HepG2 (cell line): ENCODE measurements at regions not wholly inside any gene's neighbourhood (a gene's known extent, or its start where the extent isn't known, plus 50 kb on each side); places are given as distances from the start of the nearest gene placed in this dataset.

Source experiments
- ATAC-seq: fragments of 200-7000 bp; cut with Tn5 transposase; 3 replicates; pipeline ENCODE4 v1.9.1; 2020; ENCODE audit warnings: mild to moderate bottlenecking, moderate library complexity
- BruUV-seq: library from RNA; stranded (reverse); fragments of 400-500 nt; replicated peaks from 2 replicates; lab custom pipeline; 2021; lab: Mats Ljungman, UMichigan
- CTCF ChIA-PET: fragments of 300-600 bp; formaldehyde crosslinking; extraction: SDS; loops from one replicate; lab custom pipeline; 2021; ENCODE audit warnings: low total read pairs, inconsistent platforms, low intra/inter-chr PET ratio; lab: Yijun Ruan, JAX
- POLR2A ChIA-PET: fragments of 350-600 bp; sonication (Branson Sonifier 250); formaldehyde crosslinking; loops from one replicate; lab custom pipeline; 2020; ENCODE audit warnings: antibody characterized with exemption, inconsistent platforms; lab: Yijun Ruan, JAX
- DNase-seq: peaks from one replicate; pipeline ENCODE4 v3.0.0-alpha.2; 2015; ENCODE audit warnings: low spot score
- FAIRE-seq: peaks from 3 replicates; lab custom pipeline; 2011; peaks lifted over from hg19 to GRCh38; lab: Jason Lieb, UNC
- H2AFZ ChIP-seq: one replicate; pipeline ENCODE4 v1.6.1; 2011; ENCODE audit warnings: low read length, inconsistent platforms
- H3K27ac ChIP-seq: fragments of 300-600 bp; 3 replicates; pipeline ENCODE4 v1.8.0; 2011; ENCODE audit warnings: mixed run types, mild to moderate bottlenecking, mixed read lengths, low read length, inconsistent platforms; ENCODE audit not compliant: insufficient read depth; ENCODE audit errors: extremely low read length
- H3K27me3 ChIP-seq, 2 experiments: fragments of 200-600 bp in 1 of 2; 2 replicates in 1 of 2; 3 replicates in 1 of 2; pipeline versions ENCODE4 v1.6.0 to v1.8.0; 2011; ENCODE audit warnings: low read length in 2 of 2, mild to moderate bottlenecking in 2 of 2, moderate library complexity in 2 of 2, inconsistent platforms in 1 of 2; ENCODE audit not compliant: insufficient read depth in 2 of 2, control insufficient read depth in 1 of 2
- H3K36me3 ChIP-seq, 2 experiments: fragments of 200-600 bp in 1 of 2; replicated peaks in 1 of 2; 2 replicates in 1 of 2; 3 replicates in 1 of 2; pipeline versions ENCODE4 v1.5.1 to v1.8.0; 2011; ENCODE audit warnings: low read length in 2 of 2, inconsistent platforms in 1 of 2; ENCODE audit not compliant: insufficient read depth in 2 of 2, control insufficient read depth in 1 of 2
- H3K4me1 ChIP-seq: 2 replicates; pipeline ENCODE4 v1.5.1; 2012; ENCODE audit warnings: low read length, inconsistent platforms; ENCODE audit not compliant: insufficient read depth
- H3K4me2 ChIP-seq: 2 replicates; pipeline ENCODE4 v1.6.0; 2011; ENCODE audit warnings: low read depth, low read length, inconsistent platforms
- H3K4me3 ChIP-seq, 3 experiments: fragments of 200-600 bp in 1 of 3; sonication (generic), shearing (Covaris generic) in 1 of 3; replicated peaks in 1 of 3; 2 replicates each; pipeline ENCODE4 v1.5.1; 2011 to 2016; ENCODE audit warnings: low read length in 3 of 3, inconsistent platforms in 2 of 3, low read depth in 2 of 3, mild to moderate bottlenecking in 2 of 3, control low read depth in 1 of 3, mixed read lengths in 1 of 3; ENCODE audit not compliant: insufficient read depth in 1 of 3
- H3K79me2 ChIP-seq: one replicate; pipeline ENCODE4 v1.6.1; 2011; ENCODE audit warnings: low read length, inconsistent platforms; ENCODE audit not compliant: insufficient read depth
- H3K9ac ChIP-seq: 2 replicates; pipeline ENCODE4 v1.6.0; 2011; ENCODE audit warnings: mild to moderate bottlenecking, low read depth, low read length, inconsistent platforms; ENCODE audit not compliant: insufficient read depth
- H3K9me3 ChIP-seq: 2 replicates; pipeline ENCODE4 v1.5.1; 2012; ENCODE audit warnings: mild to moderate bottlenecking, low read length
- H4K20me1 ChIP-seq: 2 replicates; pipeline ENCODE4 v1.6.0; 2011; ENCODE audit warnings: inconsistent platforms, mild to moderate bottlenecking, low read length, moderate library complexity; ENCODE audit not compliant: insufficient read depth
- HIC2 ChIP-seq: sonication (generic); formaldehyde crosslinking; IDR thresholded peaks from 2 replicates; pipeline ENCODE4 v1.9.0; 2022; ENCODE audit warnings: low read depth, missing genetic modification reagents
- HMG20B ChIP-seq: conservative IDR thresholded peaks from 2 replicates; pipeline ENCODE4 v1.6.1; 2016; ENCODE audit warnings: missing genetic modification reagents, missing compliant biosample characterization
- HMGXB3 ChIP-seq: sonication (generic); formaldehyde crosslinking; IDR thresholded peaks from 2 replicates; pipeline ENCODE4 v1.4.0; 2020; ENCODE audit warnings: missing genetic modification reagents, borderline replicate concordance
- NFE2L2 ChIP-seq: fragments of 150-350 bp; IDR thresholded peaks from 2 replicates; pipeline ENCODE4 v1.6.1; 2014; ENCODE audit warnings: low read length
- NR2F1 ChIP-seq, 2 experiments: fragments of 450-650 bp in 1 of 2; formaldehyde crosslinking in 1 of 2; IDR thresholded peaks; 2 replicates each; pipeline versions ENCODE4 v1.5.0 to v1.6.1; 2016 to 2020; ENCODE audit warnings: mild to moderate bottlenecking in 1 of 2, missing compliant biosample characterization in 1 of 2, missing genetic modification reagents in 1 of 2, moderate library complexity in 1 of 2
- RAD51 ChIP-seq: fragments of 450-650 bp; IDR thresholded peaks from 2 replicates; pipeline ENCODE4 v1.6.1; 2016; ENCODE audit warnings: borderline replicate concordance
- ZNF281 ChIP-seq: sonication (generic); formaldehyde crosslinking; IDR thresholded peaks from 2 replicates; pipeline ENCODE4 v1.4.0; 2020; ENCODE audit warnings: missing genetic modification reagents, borderline replicate concordance
- ZSCAN9 ChIP-seq: IDR thresholded peaks from 2 replicates; pipeline ENCODE4 v1.6.1; 2016; ENCODE audit warnings: borderline replicate concordance
- in situ Hi-C: cut with HindIII; loops from 2 replicates; pipeline ENCODE4 v1.10.0; 2017; ENCODE audit warnings: low pct_unique_long_range_greater_than_20kb; ENCODE audit not compliant: extremely low pct_ligation_motif_present
- intact Hi-C: fragments of 100-400 bp; cut with micrococcal nuclease; formaldehyde crosslinking; loops from one replicate; pipeline ENCODE4 v1.10.0; 2022; ENCODE audit not compliant: unreplicated experiment
- TF ChIP-seq, protein P1 (sequence below): sonication (generic); formaldehyde crosslinking; IDR thresholded peaks from 2 replicates; pipeline ENCODE4 v1.4.0; 2020; ENCODE audit warnings: missing genetic modification reagents, borderline replicate concordance

- Histone ChIP-seq H3K27me3 (no peaks in the 10 kb centered on the region), H2AFZ (no peak overlapping the region), H3K9me3 (no peaks in the 10 kb centered on the region; the same call in 1 of the 2 replicates), H4K20me1 (no peaks in the 10 kb centered on the region), H3K27ac (no peak overlapping the region), H3K79me2 (no peaks in the 10 kb centered on the region), H3K4me2 (no peak overlapping the region), H3K36me3 (no peaks in the 10 kb centered on the region), H3K4me1 (no peaks in the 10 kb centered on the region), H3K4me3 (no peak overlapping the region), H3K9ac (no peak overlapping the region)
- no TSS peak for BruUV-seq
- no peak for TF ChIP-seq RAD51
- no peak for TF ChIP-seq HIC2 (CRISPR knock-in tag)
- TF ChIP-seq NR2F1 (CRISPR knock-in tag; IDR thresholded peaks at IDR 0.05): no peak
- no peak for TF ChIP-seq HMG20B
- TF ChIP-seq, protein P1, sequence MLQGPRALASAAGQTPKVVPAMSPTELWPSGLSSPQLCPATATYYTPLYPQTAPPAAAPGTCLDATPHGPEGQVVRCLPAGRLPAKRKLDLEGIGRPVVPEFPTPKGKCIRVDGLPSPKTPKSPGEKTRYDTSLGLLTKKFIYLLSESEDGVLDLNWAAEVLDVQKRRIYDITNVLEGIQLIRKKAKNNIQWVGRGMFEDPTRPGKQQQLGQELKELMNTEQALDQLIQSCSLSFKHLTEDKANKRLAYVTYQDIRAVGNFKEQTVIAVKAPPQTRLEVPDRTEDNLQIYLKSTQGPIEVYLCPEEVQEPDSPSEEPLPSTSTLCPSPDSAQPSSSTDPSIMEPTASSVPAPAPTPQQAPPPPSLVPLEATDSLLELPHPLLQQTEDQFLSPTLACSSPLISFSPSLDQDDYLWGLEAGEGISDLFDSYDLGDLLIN (CRISPR knock-in tag): no peak
- no peak for TF ChIP-seq ZSCAN9 (CRISPR knock-in tag)
- ChIA-PET CTCF (no interaction called here), POLR2A (no interaction called here)
- DNase-seq: no peak
- FAIRE-seq: no peak
- intact Hi-C loops: no loop called here
- in situ Hi-C loops: no loop called here
- no peak for ATAC-seq
These were observed 306.0 kb upstream of the TBX22 start for GRCh38 chrX:79708581-79708980.

- Histone ChIP-seq H3K9me3 (peaks cover 6% of the 10 kb centered on the region; the same call in 1 of the 2 replicates), H3K27ac (no peak overlapping the region), H4K20me1 (no peaks in the 10 kb centered on the region), H3K27me3 (no peaks in the 10 kb centered on the region), H3K36me3 (no peaks in the 10 kb centered on the region), H3K4me2 (no peak overlapping the region), H3K4me1 (no peaks in the 10 kb centered on the region), H2AFZ (no peak overlapping the region), H3K9ac (no peak overlapping the region), H3K4me3 (no peak overlapping the region), H3K79me2 (no peaks in the 10 kb centered on the region)
- FAIRE-seq: no peak
- no peak for DNase-seq
- ATAC-seq: no peak
- ChIA-PET POLR2A (no interaction called here), CTCF (no interaction called here)
- no TSS peak for BruUV-seq
- in situ Hi-C loops: no loop called here
- intact Hi-C loops: no loop called here
- TF ChIP-seq ZNF281 (CRISPR knock-in tag) (no peak), NFE2L2 (no peak), HMGXB3 (CRISPR knock-in tag) (no peak)
These were observed 299.1 kb upstream of the TBX22 start for GRCh38 chrX:79715448-79715847.
